ENCODE measurements at regions not wholly inside any gene's neighbourhood (a gene's known extent, or its start where the extent isn't known, plus 50 kb on each side); places are given as distances from the start of the nearest gene placed in this dataset.
"Not testable (repeated sequence)": the region's sequence is repeated elsewhere in the genome, so short reads cannot be mapped to it uniquely, and the experiment has no call there.

GRCh38 chr2:67159929-67160328 lies 237.2 kb upstream of the ETAA1 start:
- Mint-ChIP-seq H3K27ac (no peak overlapping the region), H3K4me1 (no peaks in the 10 kb centered on the region), H3K4me3 (no peak overlapping the region), H3K9me3 (peaks cover 0 to 5% (median 2%) of the 10 kb centered on the region in 7 donors), H3K27me3 (no peaks in the 10 kb centered on the region), H3K36me3 (no peaks in the 10 kb centered on the region)
- ATAC-seq (ENCODE audit: low read depth in 2 of 2) (no peak), DNase-seq (no peak)

GRCh38 chr2:67164771-67165522 lies 232.2 kb upstream of the ETAA1 start:
- DNase-seq (no peak), ATAC-seq (ENCODE audit: low read depth in 2 of 2) (no peak)
- peaks cover 3 to 18% (median 5%) of the 10 kb centered on the region in 7 donors for H3K9me3 Mint-ChIP-seq
- H3K27ac Mint-ChIP-seq, result no peak overlapping the region
- H3K4me1 Mint-ChIP-seq, result no peaks in the 10 kb centered on the region
- peaks cover 0 to 6% (median 0%) of the 10 kb centered on the region in 3 donors for H3K27me3 Mint-ChIP-seq
- H3K36me3 Mint-ChIP-seq, result no peaks in the 10 kb centered on the region
- H3K4me3 Mint-ChIP-seq, result no peak overlapping the region

- Mint-ChIP-seq H3K9me3 (peaks cover 3 to 18% (median 5%) of the 10 kb centered on the region in 7 donors), H3K27ac (no peak overlapping the region), H3K27me3 (peaks cover 0 to 7% (median 0%) of the 10 kb centered on the region in 3 donors), H3K4me3 (no peak overlapping the region), H3K4me1 (no peaks in the 10 kb centered on the region), H3K36me3 (no peaks in the 10 kb centered on the region)
- no peak for ATAC-seq (ENCODE audit: low read depth in 2 of 2)
- DNase-seq, result no peak
These were observed 231.6 kb upstream of the ETAA1 start for GRCh38 chr2:67165523-67165990.

- ATAC-seq (ENCODE audit: low read depth in 2 of 2); H3K4me1 Mint-ChIP-seq: not testable (repeated sequence)
- H3K9me3 Mint-ChIP-seq, result peaks cover 3 to 13% (median 5%) of the 10 kb centered on the region in 7 donors
These were observed 230.6 kb upstream of the ETAA1 start for GRCh38 chr2:67166511-67166910.

GRCh38 chr2:67169417-67170140 lies 227.6 kb upstream of the ETAA1 start:
- H3K4me3 Mint-ChIP-seq, result no peak overlapping the region
- no peak overlapping the region for H3K27ac Mint-ChIP-seq
- peaks cover 0 to 7% (median 0%) of the 10 kb centered on the region in 3 donors for H3K27me3 Mint-ChIP-seq
- peaks cover 3 to 13% (median 7%) of the 10 kb centered on the region in 7 donors for H3K9me3 Mint-ChIP-seq
- DNase-seq, result no peak
- no peaks in the 10 kb centered on the region for H3K36me3 Mint-ChIP-seq
- H3K4me1 Mint-ChIP-seq, result no peaks in the 10 kb centered on the region
- ATAC-seq (ENCODE audit: low read depth in 2 of 2), result no peak

More at GRCh38 chr2:67166511-67166910, 230.6 kb upstream of the ETAA1 start:
- H3K27me3 Mint-ChIP-seq, H3K36me3 Mint-ChIP-seq, H3K4me3 Mint-ChIP-seq, DNase-seq, H3K27ac Mint-ChIP-seq: not testable (repeated sequence)

GRCh38 chr2:67179526-67179925 lies 217.6 kb upstream of the ETAA1 start:
- Mint-ChIP-seq H3K27me3 (no peaks in the 10 kb centered on the region), H3K36me3 (no peaks in the 10 kb centered on the region), H3K4me1 (no peaks in the 10 kb centered on the region), H3K9me3 (peaks cover 2 to 9% (median 4%) of the 10 kb centered on the region in 7 donors), H3K27ac (no peak overlapping the region), H3K4me3 (no peak overlapping the region)
- DNase-seq (no peak), ATAC-seq (ENCODE audit: low read depth in 2 of 2) (no peak)

- no peak overlapping the region for H3K27ac Mint-ChIP-seq
- H3K27me3 Mint-ChIP-seq, result no peaks in the 10 kb centered on the region
- H3K9me3 Mint-ChIP-seq, result peaks cover under 1 to 7% (median 4%) of the 10 kb centered on the region in 7 donors
- no peak for DNase-seq
- no peaks in the 10 kb centered on the region for H3K36me3 Mint-ChIP-seq
- H3K4me1 Mint-ChIP-seq, result no peaks in the 10 kb centered on the region
- H3K4me3 Mint-ChIP-seq, result no peak overlapping the region
- no peak for ATAC-seq (ENCODE audit: low read depth in 2 of 2)
These were observed 216.3 kb upstream of the ETAA1 start for GRCh38 chr2:67180841-67181240.

GRCh38 chr2:67182884-67183283 lies 214.2 kb upstream of the ETAA1 start:
- ATAC-seq (ENCODE audit: low read depth in 2 of 2) (no peak), DNase-seq (no peak)
- Mint-ChIP-seq H3K4me3 (no peak overlapping the region), H3K36me3 (no peaks in the 10 kb centered on the region), H3K9me3 (peaks cover 0 to 5% (median 0%) of the 10 kb centered on the region in 7 donors), H3K27me3 (no peaks in the 10 kb centered on the region), H3K4me1 (no peaks in the 10 kb centered on the region), H3K27ac (no peak overlapping the region)

GRCh38 chr2:67186326-67186725 lies 210.8 kb upstream of the ETAA1 start:
- peaks cover 0 to 9% (median 2%) of the 10 kb centered on the region in 7 donors for H3K9me3 Mint-ChIP-seq
- H3K27me3 Mint-ChIP-seq, result no peaks in the 10 kb centered on the region
- no peak overlapping the region for H3K27ac Mint-ChIP-seq
- H3K4me3 Mint-ChIP-seq, result no peak overlapping the region
- no peaks in the 10 kb centered on the region for H3K4me1 Mint-ChIP-seq
- H3K36me3 Mint-ChIP-seq, result no peaks in the 10 kb centered on the region
- ATAC-seq (ENCODE audit: low read depth in 2 of 2), result no peak
- no peak for DNase-seq

- Mint-ChIP-seq H3K4me3 (no peak overlapping the region), H3K36me3 (no peaks in the 10 kb centered on the region), H3K27ac (no peak overlapping the region), H3K4me1 (no peaks in the 10 kb centered on the region), H3K27me3 (no peaks in the 10 kb centered on the region), H3K9me3 (peaks cover 0 to 9% (median 2%) of the 10 kb centered on the region in 7 donors)
- DNase-seq (no peak), ATAC-seq (ENCODE audit: low read depth in 2 of 2) (no peak)
These were observed 210.3 kb upstream of the ETAA1 start for GRCh38 chr2:67186871-67187270.

- DNase-seq, result not testable (repeated sequence)
These were observed 201.8 kb upstream of the ETAA1 start for GRCh38 chr2:67195327-67195726.

GRCh38 chr2:67201521-67201920 lies 195.6 kb upstream of the ETAA1 start:
- no peaks in the 10 kb centered on the region for H3K4me1 Mint-ChIP-seq
- H3K4me3 Mint-ChIP-seq, result no peak overlapping the region
- H3K9me3 Mint-ChIP-seq, result peaks cover 0 to 4% (median 0%) of the 10 kb centered on the region in 7 donors
- H3K27ac Mint-ChIP-seq, result no peak overlapping the region
- no peaks in the 10 kb centered on the region for H3K27me3 Mint-ChIP-seq
- ATAC-seq (ENCODE audit: low read depth in 2 of 2), result no peak
- DNase-seq, result no peak
- no peaks in the 10 kb centered on the region for H3K36me3 Mint-ChIP-seq

More at GRCh38 chr2:67195327-67195726, 201.8 kb upstream of the ETAA1 start:
- H3K27ac Mint-ChIP-seq; H3K27me3 Mint-ChIP-seq; ATAC-seq (ENCODE audit: low read depth in 2 of 2); H3K4me1 Mint-ChIP-seq; H3K36me3 Mint-ChIP-seq; H3K4me3 Mint-ChIP-seq; H3K9me3 Mint-ChIP-seq: not testable (repeated sequence)

GRCh38 chr2:67204349-67204748 lies 192.8 kb upstream of the ETAA1 start:
- Mint-ChIP-seq H3K27me3 (peaks cover 0 to 3% (median 0%) of the 10 kb centered on the region in 3 donors), H3K4me3 (no peak overlapping the region), H3K36me3 (no peaks in the 10 kb centered on the region), H3K27ac (no peak overlapping the region), H3K9me3 (no peaks in the 10 kb centered on the region), H3K4me1 (no peaks in the 10 kb centered on the region)
- ATAC-seq (ENCODE audit: low read depth in 2 of 2) (no peak), DNase-seq (no peak)

All from naive B cell (primary cell).